SU-DHL-6 (cell line): ENCODE measurements at regions not wholly inside any gene's neighbourhood (a gene's known extent, or its start where the extent isn't known, plus 50 kb on each side); places are given as distances from the start of the nearest gene placed in this dataset.

Experiments
- H2AFZ ChIP-seq: fragments of 200-600 bp; sonication (generic); 2 replicates; pipeline ENCODE4 v1.6.1; 2014; ENCODE audit warnings: low read depth, mild to moderate bottlenecking, moderate library complexity, mixed read lengths, antibody characterized with exemption, low read length; ENCODE audit not compliant: severe bottlenecking
- H3F3A ChIP-seq: fragments of 200-600 bp; shearing (Covaris generic); 2 replicates; pipeline ENCODE4 v1.6.0; 2016; ENCODE audit warnings: antibody characterized with exemption, mild to moderate bottlenecking; ENCODE audit not compliant: insufficient read depth
- H3K27ac ChIP-seq: fragments of 200-600 bp; sonication (generic); 2 replicates; pipeline ENCODE4 v1.5.1; 2016; ENCODE audit warnings: low read depth, mild to moderate bottlenecking, low read length, moderate library complexity, mixed read lengths
- H3K27me3 ChIP-seq: fragments of 200-600 bp; sonication (generic), shearing (Covaris generic); 2 replicates; pipeline ENCODE4 v1.6.0; 2014; ENCODE audit warnings: mild to moderate bottlenecking, low read length
- H3K36me3 ChIP-seq: fragments of 200-600 bp; sonication (generic); 2 replicates; pipeline ENCODE4 v1.6.1; 2014; ENCODE audit warnings: mild to moderate bottlenecking, low read length, mixed read lengths
- H3K4me2 ChIP-seq: fragments of 300-600, 200-600 bp; shearing (Covaris generic), sonication (generic); 2 replicates; pipeline ENCODE4 v1.6.0; 2014; ENCODE audit warnings: low read length, low read depth, mild to moderate bottlenecking; ENCODE audit not compliant: poor library complexity, severe bottlenecking
- H3K4me3 ChIP-seq: fragments of 200-600 bp; sonication (generic); 2 replicates; pipeline ENCODE4 v1.5.1; 2014; ENCODE audit warnings: antibody characterized with exemption, low read length, mild to moderate bottlenecking, mixed read lengths; ENCODE audit not compliant: insufficient read depth, poor library complexity, severe bottlenecking
- H3K79me2 ChIP-seq: fragments of 200-600 bp; sonication (generic); 2 replicates; pipeline ENCODE4 v1.6.1; 2014; ENCODE audit warnings: mild to moderate bottlenecking, low read length, moderate library complexity; ENCODE audit not compliant: insufficient read depth
- H3K9ac ChIP-seq: fragments of 200-600 bp; sonication (generic); 2 replicates; pipeline ENCODE4 v1.7.0; 2014; ENCODE audit warnings: mild to moderate bottlenecking, low read length
- H3K9me2 ChIP-seq: fragments of 200-600 bp; sonication (generic); replicated peaks from 2 replicates; pipeline ENCODE4 v1.6.1; 2014; ENCODE audit warnings: low read length; ENCODE audit not compliant: insufficient read depth
- H3K9me3 ChIP-seq: fragments of 200-600 bp; sonication (generic); 2 replicates; pipeline ENCODE4 v1.6.1; 2014; ENCODE audit warnings: low read length, mixed read lengths; ENCODE audit not compliant: insufficient read depth
- H4K20me1 ChIP-seq: fragments of 200-600 bp; sonication (generic); 2 replicates; pipeline ENCODE4 v1.6.1; 2014; ENCODE audit warnings: low read depth, mild to moderate bottlenecking, antibody characterized with exemption, low read length, moderate library complexity, mixed read lengths
- CTCF ChIP-seq: fragments of 200-600 bp; sonication (generic); IDR thresholded peaks from one replicate; pipeline ENCODE4 v1.5.1; 2017; ENCODE audit warnings: antibody characterized with exemption, mild to moderate bottlenecking, low read length, moderate library complexity; ENCODE audit not compliant: insufficient read depth, poor library complexity, severe bottlenecking
- EZH2phosphoT487 ChIP-seq: fragments of 200-600 bp; sonication (generic), shearing (Covaris generic); conservative IDR thresholded peaks from 2 replicates; pipeline ENCODE4 v1.6.1; 2018; ENCODE audit warnings: mild to moderate bottlenecking, antibody characterized with exemption, low read length, moderate library complexity, mixed read lengths

GRCh38 chr14:79997509-79998208 is 213.6 kb downstream of the DIO2 start:
- H4K20me1 ChIP-seq = no peaks in the 10 kb centered on the region
- H2AFZ ChIP-seq = no peak overlapping the region
- TF ChIP-seq EZH2phosphoT487 (no peak), CTCF (no peak)
- H3K36me3 ChIP-seq = no peaks in the 10 kb centered on the region
- no peaks in the 10 kb centered on the region for H3F3A ChIP-seq
- no peaks in the 10 kb centered on the region for H3K27me3 ChIP-seq
- no peak overlapping the region for H3K4me2 ChIP-seq
- H3K9me2 ChIP-seq = peaks cover 6% of the 10 kb centered on the region; the same call in 1 of the 2 replicates
- H3K9me3 ChIP-seq = no peaks in the 10 kb centered on the region
- H3K9ac ChIP-seq = no peak overlapping the region
- H3K4me3 ChIP-seq = no peak overlapping the region
- H3K79me2 ChIP-seq = no peaks in the 10 kb centered on the region
- no peak overlapping the region for H3K27ac ChIP-seq

- Histone ChIP-seq H3K36me3 (no peaks in the 10 kb centered on the region), H3K4me2 (no peak overlapping the region), H3K9me3 (no peaks in the 10 kb centered on the region), H3K9ac (no peak overlapping the region), H3F3A (no peaks in the 10 kb centered on the region), H3K27ac (no peak overlapping the region), H4K20me1 (no peaks in the 10 kb centered on the region), H2AFZ (no peak overlapping the region), H3K79me2 (no peaks in the 10 kb centered on the region), H3K27me3 (no peaks in the 10 kb centered on the region), H3K9me2 (peaks cover 6% of the 10 kb centered on the region; the same call in 1 of the 2 replicates), H3K4me3 (no peak overlapping the region)
- TF ChIP-seq CTCF (no peak), EZH2phosphoT487 (no peak)
Measured at GRCh38 chr14:79992407-79993198, 218.7 kb downstream of the DIO2 start.

GRCh38 chr14:79991866-79992265 is 219.4 kb downstream of the DIO2 start:
- Histone ChIP-seq H3K79me2 (no peaks in the 10 kb centered on the region), H3K36me3 (no peaks in the 10 kb centered on the region), H3K4me3 (no peak overlapping the region), H3F3A (no peaks in the 10 kb centered on the region), H3K27me3 (no peaks in the 10 kb centered on the region), H3K9me2 (peaks cover 6% of the 10 kb centered on the region; the same call in 1 of the 2 replicates), H4K20me1 (no peaks in the 10 kb centered on the region), H3K4me2 (no peak overlapping the region), H3K9ac (no peak overlapping the region), H2AFZ (no peak overlapping the region), H3K27ac (no peak overlapping the region), H3K9me3 (no peaks in the 10 kb centered on the region)
- TF ChIP-seq CTCF = no peak
- TF ChIP-seq EZH2phosphoT487 = no peak
